Fibroblast of mammary gland (primary cell): ENCODE measurements at regions not wholly inside any gene's neighbourhood (a gene's known extent, or its start where the extent isn't known, plus 50 kb on each side); places are given as distances from the start of the nearest gene placed in this dataset.

Experiments
- DNase-seq: peaks from one replicate; pipeline ENCODE4 v3.0.0-alpha.2; 2010; ENCODE audit warnings: low read depth
- H3K4me3 ChIP-seq: 2 replicates; pipeline ENCODE4 v1.5.1; 2011; ENCODE audit warnings: low read depth, mild to moderate bottlenecking, low read length, moderate library complexity; ENCODE audit not compliant: control insufficient read depth
- CTCF ChIP-seq: conservative IDR thresholded peaks from 2 replicates; pipeline ENCODE4 v1.5.1; 2011; ENCODE audit warnings: low read depth, low read length, inconsistent platforms; ENCODE audit not compliant: control insufficient read depth, insufficient read depth

GRCh38 chr22:48683640-48684039 is 1144.0 kb downstream of the BRD1 start:
- TF ChIP-seq CTCF = no peak
- DNase-seq = no peak
- no peak overlapping the region for H3K4me3 ChIP-seq

- H3K4me3 ChIP-seq = no peak overlapping the region
- no peak for TF ChIP-seq CTCF
- no peak for DNase-seq
Measured at GRCh38 chr22:48682504-48682903, 1145.2 kb downstream of the BRD1 start.

GRCh38 chr22:48680601-48681000 is 1147.1 kb downstream of the BRD1 start:
- TF ChIP-seq CTCF = no peak
- DNase-seq = no peak
- H3K4me3 ChIP-seq = no peak overlapping the region

- TF ChIP-seq CTCF = no peak
- DNase-seq = no peak
- no peak overlapping the region for H3K4me3 ChIP-seq
Measured at GRCh38 chr22:48679656-48680555, 1147.8 kb downstream of the BRD1 start.

- H3K4me3 ChIP-seq = no peak overlapping the region
- no peak for DNase-seq
- no peak for TF ChIP-seq CTCF
Measured at GRCh38 chr22:48678171-48679135, 1149.2 kb downstream of the BRD1 start.

GRCh38 chr22:48677621-48678020 is 1150.1 kb downstream of the BRD1 start:
- DNase-seq = no peak
- TF ChIP-seq CTCF = no peak
- no peak overlapping the region for H3K4me3 ChIP-seq
